Stimulated activated CD4-positive, alpha-beta T cell treated with anti-CD3 and anti-CD28 coated beads, Interleukin-2, amount 100 ng/mL, for 4 hours (primary cell): ENCODE measurements at regions not wholly inside any gene's neighbourhood (a gene's known extent, or its start where the extent isn't known, plus 50 kb on each side); places are given as distances from the start of the nearest gene placed in this dataset.

ENCODE experiments used
- DNase-seq: peaks from one replicate; pipeline ENCODE4 v3.0.0-alpha.2; 2020; ENCODE audit warnings: low read depth

DNA sequence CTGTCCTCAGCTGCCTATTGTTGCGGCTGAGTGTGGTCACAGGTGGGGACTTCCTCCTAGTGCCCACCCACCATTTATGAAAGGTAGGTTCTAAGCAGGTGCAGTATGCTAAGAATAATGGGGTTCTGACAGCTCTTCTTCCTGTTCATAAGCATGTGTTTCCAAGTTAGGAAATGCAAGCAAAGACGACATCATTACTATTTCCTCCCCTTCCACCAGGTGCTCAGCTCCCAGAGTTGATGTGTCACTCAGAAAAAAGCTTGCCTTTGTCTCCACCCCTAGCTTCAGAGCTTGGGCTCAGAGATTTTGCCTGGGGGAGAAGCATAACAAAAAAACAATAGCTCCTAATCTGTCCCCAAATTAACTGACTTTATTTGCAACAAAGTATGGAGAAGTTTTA is 1076.7 kb downstream of the NR2F1-AS1 start:
- DNase-seq: no peak

DNA sequence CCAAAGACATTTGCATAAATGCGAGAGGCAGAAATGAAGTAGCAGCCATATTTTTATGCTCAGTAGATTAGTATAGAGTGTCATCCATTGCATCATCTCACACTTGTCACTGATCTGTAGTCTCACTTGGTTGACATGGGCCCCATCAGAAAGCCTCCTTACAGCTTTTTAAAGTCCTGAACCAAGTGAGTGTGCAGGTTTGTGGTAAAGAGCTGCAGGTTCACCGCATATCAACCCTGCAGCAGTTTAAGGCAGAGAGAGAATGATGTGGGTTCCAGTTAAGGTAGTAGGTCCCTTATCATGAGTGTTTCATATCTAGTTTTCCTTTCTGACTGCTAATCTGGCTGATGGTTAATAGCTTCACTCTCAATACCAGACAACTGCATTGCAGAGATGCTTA is 1080.3 kb downstream of the NR2F1-AS1 start:
- no peak for DNase-seq

DNA sequence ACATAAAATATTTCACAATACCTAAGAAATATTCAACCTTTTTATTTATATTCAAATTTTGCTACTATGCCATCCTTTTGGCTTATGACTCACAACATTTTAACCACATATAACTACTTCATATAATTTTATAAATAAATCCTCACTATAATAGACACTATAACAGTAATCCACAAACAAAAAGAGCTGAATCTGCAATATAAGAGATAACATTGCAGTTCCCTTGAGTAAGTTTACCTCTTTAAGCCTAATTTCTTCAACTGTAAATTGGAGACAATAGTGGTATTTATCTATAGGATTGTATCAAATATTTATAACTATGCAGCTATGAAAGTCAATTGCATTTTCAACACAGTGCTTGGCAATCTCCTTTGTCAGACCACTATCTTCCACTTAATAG is 1084.5 kb downstream of the NR2F1-AS1 start:
- no peak for DNase-seq

DNA sequence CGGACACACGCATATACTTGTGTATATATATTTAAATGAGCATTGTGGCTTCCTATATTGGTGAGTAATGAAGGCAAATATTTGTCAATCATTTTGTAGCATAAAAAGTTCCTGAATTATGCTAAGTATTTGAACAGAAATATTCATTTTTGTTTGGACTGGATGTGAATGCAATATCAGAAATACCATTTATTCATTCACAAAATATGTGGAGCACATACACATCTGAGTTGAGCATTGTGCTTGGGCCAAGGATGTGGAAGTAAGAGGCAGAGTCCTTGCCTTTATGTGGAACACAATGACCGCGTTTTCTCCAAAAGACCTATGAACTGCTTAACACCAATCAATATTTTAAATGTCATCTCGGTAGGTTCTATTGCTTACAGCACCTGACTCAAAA is 1086.5 kb downstream of the NR2F1-AS1 start:
- DNase-seq: no peak

DNA sequence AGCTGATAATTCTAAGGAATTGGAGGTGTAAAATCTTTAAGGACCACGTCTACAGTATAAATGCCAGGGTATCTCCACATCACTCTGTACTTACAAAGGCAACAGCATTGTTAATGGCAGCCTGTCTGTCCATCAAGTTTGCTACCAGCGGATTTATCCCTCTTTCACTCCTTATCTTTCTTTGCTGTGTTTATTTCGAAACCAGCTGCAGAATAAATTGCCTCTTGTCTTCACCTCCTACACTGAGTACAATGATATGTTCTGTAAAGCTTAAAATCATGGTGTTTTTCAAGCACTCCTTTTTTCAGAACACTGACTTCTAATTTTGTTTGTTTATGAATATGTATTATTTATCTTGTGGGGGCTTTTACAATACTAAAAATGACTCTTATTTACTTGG is 1088.1 kb downstream of the NR2F1-AS1 start:
- no peak for DNase-seq

DNA sequence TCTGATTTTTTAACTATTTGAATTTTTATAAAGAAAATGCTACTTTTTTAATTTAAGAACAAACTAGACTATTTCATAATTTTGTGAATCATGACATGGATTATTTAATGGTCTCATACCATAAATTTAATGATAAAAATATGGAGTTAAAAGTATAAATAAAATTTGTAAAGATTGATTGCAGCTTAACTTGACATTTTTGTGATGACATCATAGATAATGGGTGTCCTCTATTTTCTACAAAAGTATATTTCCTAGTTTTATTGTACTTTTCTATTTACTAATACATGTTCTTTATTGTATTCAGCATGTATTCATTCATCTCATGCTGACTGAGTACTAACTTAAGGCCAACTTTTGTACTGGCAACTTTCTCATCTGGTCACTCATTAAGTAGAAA is 1096.5 kb downstream of the NR2F1-AS1 start:
- DNase-seq: no peak

DNA sequence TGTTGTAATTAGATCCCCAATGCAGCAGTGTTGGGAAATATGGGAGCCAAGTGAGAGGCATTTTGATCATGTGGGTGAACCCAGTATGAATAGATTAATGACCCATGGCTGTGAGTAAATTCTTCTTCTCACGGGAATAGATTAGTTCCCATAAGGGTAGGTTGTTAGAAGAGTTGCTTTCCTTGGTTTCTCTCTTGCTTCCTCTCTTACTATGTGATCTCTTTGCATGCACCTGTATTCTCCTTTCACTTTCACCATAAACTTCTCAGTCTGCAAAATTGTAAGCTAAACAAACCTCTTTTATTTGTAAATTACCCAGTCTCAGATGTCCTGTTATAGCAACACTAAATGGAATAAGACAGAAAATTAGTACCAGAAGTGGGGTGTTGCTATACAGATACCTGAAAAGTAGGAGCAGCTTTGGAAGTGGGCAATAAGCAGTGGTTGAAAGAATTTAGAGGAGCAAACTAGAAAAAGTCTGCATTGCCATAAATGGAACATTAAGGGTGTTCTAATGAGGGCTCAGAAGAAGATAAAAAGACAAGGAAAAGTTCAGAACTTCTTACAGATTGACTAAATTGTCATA is 1090.0 kb upstream of the ARRDC3 start:
- no peak for DNase-seq

DNA sequence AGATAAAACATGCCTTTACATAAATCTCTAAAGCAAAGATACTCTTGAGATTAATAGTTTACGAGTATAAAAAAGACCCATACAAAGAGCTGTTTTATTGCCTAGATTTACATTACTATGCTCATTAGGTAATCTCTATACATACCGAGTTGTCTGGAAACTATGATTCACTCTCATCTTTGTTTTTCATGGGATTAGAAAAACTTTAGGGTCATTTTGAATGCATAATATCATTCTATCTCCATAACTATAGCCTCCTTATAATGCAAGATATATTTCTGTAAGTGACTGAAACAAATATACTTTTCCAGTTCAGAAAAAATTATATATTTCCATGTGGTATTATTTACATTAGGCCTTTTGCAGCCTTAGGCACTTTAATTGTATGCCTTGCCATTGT is 1088.7 kb upstream of the ARRDC3 start:
- no peak for DNase-seq

DNA sequence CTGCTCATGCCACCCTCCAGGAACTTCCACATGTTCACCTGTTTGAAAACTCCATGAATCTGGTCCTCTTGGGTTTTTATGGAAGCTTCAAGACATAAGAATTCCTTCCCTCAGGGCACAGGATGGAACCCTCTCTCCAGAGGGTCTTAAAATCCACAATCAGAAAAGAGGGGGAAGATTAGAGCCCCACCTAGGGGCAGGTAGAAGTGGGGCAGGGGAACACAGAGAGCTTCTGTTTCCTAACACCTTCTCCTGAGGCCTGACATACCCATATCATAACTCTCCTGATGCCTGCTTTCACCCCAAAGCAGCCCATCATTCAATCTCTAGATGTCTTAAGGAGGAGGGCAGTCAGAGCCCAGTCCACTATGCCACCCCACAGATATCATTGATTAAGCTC is 1087.7 kb upstream of the ARRDC3 start:
- DNase-seq: no peak

DNA sequence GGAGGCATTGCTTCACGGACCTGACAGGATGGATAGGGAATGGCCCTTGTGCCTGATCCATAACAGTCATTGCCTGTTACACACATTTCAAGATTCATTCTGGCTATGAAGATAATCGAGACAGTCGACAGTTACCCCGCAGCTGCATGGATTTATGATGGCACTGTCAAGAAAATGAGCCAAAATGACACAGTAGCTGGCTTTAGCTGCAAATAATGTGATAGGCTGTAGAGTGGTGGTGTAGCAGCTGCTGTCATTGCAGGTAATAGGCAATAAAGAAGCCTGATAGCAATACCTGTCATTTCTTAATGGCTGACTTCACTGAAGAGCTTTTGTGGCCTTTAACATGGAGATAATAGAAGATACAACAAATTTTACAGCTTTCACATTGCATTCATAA is 1085.2 kb upstream of the ARRDC3 start:
- DNase-seq: no peak

DNA sequence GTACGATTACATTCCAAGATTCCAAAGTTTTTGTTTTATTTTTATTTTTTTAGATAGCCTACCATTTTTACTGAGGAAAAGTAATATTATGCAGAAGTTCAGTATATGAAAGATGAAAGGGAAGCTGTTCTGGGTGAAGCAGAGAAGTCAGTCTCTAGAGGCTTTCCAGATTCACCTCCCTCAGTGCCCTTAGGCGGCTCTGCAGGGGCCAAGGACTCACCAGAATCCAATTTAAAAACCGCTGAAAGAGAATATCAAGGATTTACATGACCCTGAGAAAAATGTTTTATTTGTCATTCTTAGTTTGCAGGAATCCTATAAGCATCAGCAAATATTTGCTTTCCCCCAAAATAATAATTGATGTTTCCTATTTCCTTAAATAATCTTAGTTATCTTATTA is 1084.6 kb upstream of the ARRDC3 start:
- no peak for DNase-seq

DNA sequence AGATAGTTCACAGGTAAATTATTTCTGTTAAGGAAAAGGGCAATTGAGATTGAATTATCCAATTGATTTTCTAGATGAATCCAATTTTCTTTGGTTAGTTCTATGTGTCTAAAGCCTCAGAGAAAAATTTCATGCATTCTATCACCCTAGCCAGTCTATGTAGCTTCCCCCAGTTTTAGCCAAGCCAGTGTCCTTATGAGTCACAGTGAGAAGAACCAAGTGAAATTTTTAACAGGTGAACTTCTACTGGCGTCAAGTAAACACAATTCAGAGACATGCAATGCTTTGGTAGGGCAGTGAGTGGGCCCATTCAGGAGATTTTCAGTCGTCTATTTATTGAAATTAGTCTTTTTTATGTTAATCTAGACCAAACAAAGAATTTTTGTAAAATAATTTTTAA is 1077.4 kb upstream of the ARRDC3 start:
- no peak for DNase-seq

DNA sequence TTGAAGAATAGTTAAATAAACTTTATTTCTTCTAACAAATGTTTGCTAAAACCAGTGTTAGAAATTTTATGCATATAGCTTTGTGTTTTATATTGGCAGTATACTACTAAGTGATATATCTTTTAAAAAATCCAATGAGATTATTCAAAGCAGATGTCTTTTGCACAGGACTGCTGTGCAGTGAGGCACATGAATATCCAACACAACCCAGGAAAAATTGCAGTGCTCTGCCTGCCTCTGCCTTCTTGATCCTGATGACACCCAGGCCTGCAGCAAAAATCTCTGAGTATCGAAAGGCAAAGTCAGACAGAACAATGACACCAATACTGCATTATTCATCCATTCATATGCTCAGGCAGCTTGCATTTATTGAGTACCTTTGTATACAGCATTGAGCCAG is 1076.5 kb upstream of the ARRDC3 start:
- DNase-seq: no peak

DNA sequence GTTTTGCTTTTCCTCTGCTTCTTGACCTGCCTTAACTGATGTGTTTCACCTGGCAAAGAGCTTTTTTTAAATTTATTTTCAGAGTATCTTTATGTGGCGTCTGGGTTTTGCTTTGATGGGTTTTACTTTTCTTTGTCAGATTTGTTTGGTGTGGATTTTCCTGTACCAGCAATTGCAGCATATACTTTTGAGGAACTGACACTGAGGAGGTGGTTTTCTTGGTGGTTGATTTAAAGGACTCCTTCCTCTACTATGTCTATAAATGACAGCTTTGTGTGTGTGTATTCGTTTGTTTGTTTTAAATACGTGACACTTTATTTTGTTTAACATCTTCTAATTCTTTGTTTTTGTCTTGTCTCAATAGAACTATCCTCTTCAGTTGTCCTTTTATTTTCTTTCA is 1071.9 kb upstream of the ARRDC3 start:
- DNase-seq: no peak

DNA sequence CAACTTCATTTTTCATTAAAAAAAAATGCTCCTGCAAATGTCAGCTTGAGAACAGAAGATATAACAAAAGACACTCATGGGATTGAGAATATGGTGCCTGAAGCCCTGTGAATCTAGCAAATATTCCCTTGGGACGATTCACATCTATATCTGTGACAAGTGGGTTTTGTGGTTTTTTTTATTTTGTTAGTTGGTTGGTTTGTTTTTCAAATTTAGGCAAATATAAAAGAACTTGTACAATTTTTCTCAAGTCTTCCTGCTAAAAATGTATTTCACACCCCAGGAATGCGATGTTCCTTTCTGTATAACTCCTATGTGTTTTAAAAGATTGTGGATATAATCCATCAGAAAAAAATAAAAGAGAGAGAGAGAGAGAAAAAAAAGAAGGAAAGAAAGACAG is 1061.8 kb upstream of the ARRDC3 start:
- no peak for DNase-seq

DNA sequence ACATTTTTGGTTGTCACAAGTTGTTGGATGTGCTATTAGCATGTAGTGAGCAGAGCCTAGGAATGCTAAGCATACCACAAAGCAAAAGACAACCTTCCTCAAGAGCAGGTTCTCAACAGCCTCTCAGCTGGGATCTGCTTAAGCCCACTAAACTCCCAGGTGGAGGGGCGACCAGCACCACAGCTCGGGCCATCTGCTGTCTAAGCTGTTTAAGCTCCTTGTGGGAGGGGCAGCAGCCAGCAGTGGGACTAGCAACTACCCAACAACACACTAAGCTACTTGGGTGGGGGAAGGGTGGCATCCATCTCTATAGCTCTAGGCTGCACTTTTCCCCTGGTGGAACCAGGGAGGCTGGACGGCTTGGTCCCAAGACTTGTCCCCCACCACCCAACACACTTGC is 1052.7 kb upstream of the ARRDC3 start:
- no peak for DNase-seq

DNA sequence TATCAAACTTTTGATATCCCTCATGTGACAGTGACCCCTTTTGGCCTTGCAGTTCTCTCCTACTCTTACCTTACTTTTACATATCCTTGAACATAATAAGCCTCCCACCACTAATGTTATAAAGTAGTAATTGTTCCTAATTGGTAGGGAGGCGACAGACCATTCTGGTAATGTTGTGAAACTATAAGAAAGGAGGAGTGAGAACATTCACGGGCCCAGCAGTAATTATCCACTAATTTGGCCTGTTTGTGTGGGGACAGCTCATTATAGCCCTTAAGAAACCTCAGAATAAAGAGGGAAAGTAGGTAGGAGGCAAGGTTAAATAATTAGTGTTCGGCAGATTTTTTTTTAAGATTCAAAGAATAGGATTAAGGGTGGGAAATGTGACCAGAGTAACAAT is 1046.5 kb upstream of the ARRDC3 start:
- DNase-seq: no peak

DNA sequence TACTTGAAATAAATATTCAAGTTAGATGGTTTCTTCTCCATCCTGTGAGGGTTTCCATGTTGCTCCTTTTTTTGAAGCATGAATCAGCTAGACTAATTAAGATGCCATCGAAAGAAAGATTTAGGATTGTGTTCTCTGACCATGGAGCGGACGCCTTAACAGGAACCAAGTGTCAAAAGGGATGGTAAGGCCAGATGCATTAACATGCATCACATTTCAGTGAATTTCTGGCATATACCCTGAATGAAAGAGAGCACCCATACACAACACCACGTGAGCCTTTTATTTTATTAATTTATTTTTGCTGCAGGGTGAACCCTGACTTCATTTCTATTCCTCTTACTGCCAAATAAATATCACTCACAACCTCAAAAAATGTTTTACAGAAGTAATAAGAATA is 1045.3 kb upstream of the ARRDC3 start:
- no peak for DNase-seq

DNA sequence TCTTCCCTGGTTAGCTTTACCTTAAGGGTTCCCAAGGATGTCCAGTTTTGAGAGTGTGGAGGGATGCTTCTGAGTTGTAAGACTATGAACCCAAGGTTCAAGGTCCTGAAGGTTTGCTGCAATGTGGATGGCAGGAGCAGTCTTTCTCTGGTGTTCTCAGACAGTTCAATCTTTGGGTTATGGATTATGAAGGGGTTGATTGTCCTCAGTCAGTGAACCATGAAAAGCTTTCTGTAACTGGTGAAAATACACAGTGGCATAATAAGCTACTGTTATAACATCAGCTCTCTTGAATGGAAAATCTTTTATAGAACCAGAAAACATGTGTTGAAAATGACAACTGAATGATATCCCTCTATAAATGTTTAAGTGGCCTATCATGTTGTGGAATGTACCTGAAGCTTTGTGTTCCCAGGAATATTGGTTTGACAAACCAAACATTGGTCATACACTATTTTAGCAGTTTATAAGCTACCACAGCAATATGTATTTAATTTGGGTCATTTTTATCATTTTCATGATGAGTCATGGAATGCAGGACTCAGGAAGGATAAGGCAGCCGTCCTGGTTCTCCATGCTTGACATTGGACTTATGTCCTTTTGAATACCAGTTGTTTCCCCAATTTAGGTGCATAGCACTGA is 1041.8 kb upstream of the ARRDC3 start:
- no peak for DNase-seq

DNA sequence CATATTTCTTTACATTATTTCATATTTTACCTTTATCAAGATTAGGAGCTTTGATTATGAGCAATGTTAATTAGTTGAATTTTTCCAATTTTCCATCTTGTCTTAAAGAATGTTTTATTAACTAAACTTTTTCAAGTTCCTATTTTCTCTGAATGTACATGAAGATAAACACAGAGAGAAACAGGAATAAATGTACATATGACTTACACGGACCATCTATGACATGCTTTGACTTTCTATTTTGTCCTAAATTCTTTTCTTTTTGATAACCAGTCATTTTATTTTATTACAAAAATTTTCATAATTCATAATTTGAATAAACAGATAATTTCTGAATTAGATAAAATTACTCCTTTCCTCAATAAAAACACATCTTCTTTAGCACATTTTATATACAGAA is 1038.8 kb upstream of the ARRDC3 start:
- no peak for DNase-seq

DNA sequence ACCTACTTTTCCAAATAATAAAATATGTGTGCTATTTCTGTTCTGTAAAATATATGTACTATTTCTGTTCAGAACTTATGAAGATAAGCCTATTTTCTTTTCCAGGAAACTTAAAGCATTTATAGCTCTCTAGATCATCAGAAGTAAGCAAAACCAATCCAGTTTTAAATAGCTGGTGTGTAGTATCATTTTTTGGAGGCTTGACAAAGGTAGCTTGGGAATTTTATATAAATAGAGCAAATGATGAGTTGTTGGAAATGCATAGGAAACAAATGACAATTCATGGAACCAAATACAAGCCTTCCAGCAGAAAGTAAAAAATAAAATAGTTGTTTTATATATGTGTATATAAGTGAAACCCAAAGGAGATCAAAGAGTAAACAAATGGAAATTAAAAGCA is 1038.1 kb upstream of the ARRDC3 start:
- DNase-seq: no peak

DNA sequence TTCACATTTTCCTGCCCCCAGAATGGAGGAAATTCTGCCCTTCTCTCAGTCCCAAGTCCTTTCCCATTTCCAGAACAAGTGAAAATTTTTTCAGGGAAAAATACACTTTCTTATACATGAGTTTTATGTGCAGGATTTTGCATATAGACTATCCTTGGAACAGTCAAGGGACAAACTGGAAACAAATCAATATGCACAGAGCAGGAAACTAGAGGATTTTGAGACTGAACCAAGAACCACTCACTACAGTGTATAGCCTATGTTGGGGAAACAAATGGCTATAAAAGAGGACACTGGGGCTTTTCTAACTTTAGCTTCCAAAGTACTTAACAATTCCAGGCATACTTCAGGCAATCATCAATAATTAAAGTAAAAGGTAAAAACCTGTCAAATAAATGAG is 1036.1 kb upstream of the ARRDC3 start:
- DNase-seq: no peak

DNA sequence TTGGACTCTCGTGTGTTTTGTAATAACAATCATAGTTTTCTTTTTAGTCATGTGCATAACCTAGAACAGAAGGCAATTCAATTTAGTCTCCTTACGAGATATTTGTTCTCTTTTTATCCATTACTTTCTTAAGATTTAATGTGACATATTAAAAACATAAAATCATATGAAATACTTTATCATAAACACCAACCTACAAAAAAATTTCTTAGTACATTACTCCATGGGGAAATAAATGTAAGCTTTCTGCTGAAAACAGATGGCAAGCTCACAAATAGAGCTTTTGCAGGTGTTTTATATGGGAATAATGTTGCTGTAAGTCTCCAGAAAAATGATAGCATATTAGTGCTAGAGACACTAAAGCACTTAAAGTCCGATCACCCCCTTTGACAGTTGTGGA is 1035.2 kb upstream of the ARRDC3 start:
- DNase-seq: no peak

DNA sequence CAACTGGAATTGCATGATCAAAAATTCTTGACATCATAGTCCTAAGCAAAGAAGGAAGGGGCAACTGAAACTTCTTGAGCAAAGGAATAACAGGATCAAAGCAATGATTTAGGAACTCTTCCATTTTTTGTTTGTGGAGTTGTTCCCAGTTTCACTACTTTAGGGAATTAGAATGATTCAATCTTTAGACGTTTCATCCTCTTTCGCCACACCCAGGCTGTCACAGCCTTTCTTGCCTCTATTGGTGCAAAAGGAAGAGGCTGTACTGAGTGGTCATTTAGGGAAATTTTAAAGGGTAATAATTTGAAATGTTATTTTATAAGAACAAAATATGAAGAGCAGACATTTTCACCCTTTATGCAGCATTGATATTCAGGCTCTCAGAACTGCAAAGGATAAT is 1026.0 kb upstream of the ARRDC3 start:
- DNase-seq: no peak
